H1 (cell line): ENCODE measurements at regions not wholly inside any gene's neighbourhood (a gene's known extent, or its start where the extent isn't known, plus 50 kb on each side); places are given as distances from the start of the nearest gene placed in this dataset.

Source experiments
- CTCF ChIP-seq, 3 experiments: IDR thresholded peaks; 1 replicate in 2 of 3; 2 replicates in 1 of 3; pipeline versions ENCODE4 v1.5.1 to v1.6.1; 2011; ENCODE audit warnings: low read length in 3 of 3, mild to moderate bottlenecking in 3 of 3, inconsistent platforms in 2 of 3, low read depth in 1 of 3, moderate library complexity in 1 of 3; ENCODE audit not compliant: insufficient read depth in 1 of 3; ENCODE audit errors: control extremely low read depth in 1 of 3
- EZH2 ChIP-seq: fragments of 200-600 bp; sonication (generic); IDR thresholded peaks from 2 replicates; pipeline ENCODE4 v1.7.1; 2012; ENCODE audit warnings: low read depth, mild to moderate bottlenecking, moderate library complexity, low read length, inconsistent platforms; ENCODE audit not compliant: severe bottlenecking
- FOSL1 ChIP-seq: IDR thresholded peaks from 2 replicates; pipeline ENCODE4 v1.6.1; 2011; ENCODE audit warnings: mild to moderate bottlenecking, low read depth, low read length, moderate library complexity; ENCODE audit not compliant: insufficient read depth
- MAFK ChIP-seq: IDR thresholded peaks from 2 replicates; pipeline ENCODE4 v1.6.1; 2012; ENCODE audit warnings: low read depth, mild to moderate bottlenecking, improper control_type of control experiment, low read length
- MAX ChIP-seq: IDR thresholded peaks from 2 replicates; pipeline ENCODE4 v1.6.1; 2012; ENCODE audit warnings: inconsistent platforms
- NRF1 ChIP-seq: IDR thresholded peaks from 2 replicates; pipeline ENCODE4 v1.6.1; 2011; ENCODE audit warnings: mild to moderate bottlenecking, low read depth, low read length, improper control_type of control experiment
- POLR2A ChIP-seq, 2 experiments: IDR thresholded peaks; 1 replicate in 1 of 2; 2 replicates in 1 of 2; pipeline ENCODE4 v1.6.1; 2011; ENCODE audit warnings: low read depth in 2 of 2, low read length in 2 of 2, mild to moderate bottlenecking in 2 of 2; ENCODE audit errors: control extremely low read depth in 1 of 2
- POLR2AphosphoS5 ChIP-seq: IDR thresholded peaks from 2 replicates; pipeline ENCODE4 v1.6.1; 2011; ENCODE audit warnings: low read depth, low read length
- RAD21 ChIP-seq, 2 experiments: IDR thresholded peaks in 1 of 2; conservative IDR thresholded peaks in 1 of 2; 2 replicates each; pipeline ENCODE4 v1.6.1; 2011; ENCODE audit warnings: low read depth in 2 of 2, low read length in 2 of 2, improper control_type of control experiment in 1 of 2, inconsistent platforms in 1 of 2, mild to moderate bottlenecking in 1 of 2, moderate library complexity in 1 of 2
- RBBP5 ChIP-seq: IDR thresholded peaks from 2 replicates; pipeline ENCODE4 v1.7.1; 2012; ENCODE audit warnings: low read depth, mild to moderate bottlenecking, inconsistent platforms, low read length, moderate library complexity, borderline replicate concordance
- SIN3A ChIP-seq, 2 experiments: IDR thresholded peaks in 1 of 2; conservative IDR thresholded peaks in 1 of 2; 2 replicates each; pipeline ENCODE4 v1.6.1; 2011 to 2012; ENCODE audit warnings: low read length in 2 of 2, improper control_type of control experiment in 1 of 2, low read depth in 1 of 2, mild to moderate bottlenecking in 1 of 2
- SRF ChIP-seq: IDR thresholded peaks from 2 replicates; pipeline ENCODE4 v1.6.1; 2011; ENCODE audit warnings: mild to moderate bottlenecking, low read depth, low read length, moderate library complexity
- USF2 ChIP-seq: IDR thresholded peaks from 2 replicates; pipeline ENCODE4 v1.6.1; 2011; ENCODE audit warnings: low read length, improper control_type of control experiment
- ZNF274 ChIP-seq: IDR thresholded peaks from 2 replicates; pipeline ENCODE4 v1.7.0; 2012; ENCODE audit warnings: low read length, borderline replicate concordance; ENCODE audit errors: extremely low read depth

GRCh38 chr9:95822583-95823431, 52.7 kb upstream of the ERCC6L2 start:
- no peak for TF ChIP-seq POLR2AphosphoS5
- no peak for TF ChIP-seq POLR2A (IDR thresholded peaks at IDR 0.05; ENCODE audit: control extremely low read depth in 1 of 2, low read depth in 2 of 2, low read length in 2 of 2)
- TF ChIP-seq CTCF (IDR thresholded peaks at IDR 0.05; ENCODE audit: control extremely low read depth in 1 of 3, insufficient read depth in 1 of 3, low read depth in 1 of 3, low read length in 3 of 3) = no peak
- TF ChIP-seq MAX = no peak
- no peak for TF ChIP-seq FOSL1
- no peak for TF ChIP-seq RAD21 (IDR thresholded peaks at IDR 0.05 in 1 of 2, conservative IDR thresholded peaks at IDR 0.05 in 1 of 2; ENCODE audit: low read depth in 2 of 2, low read length in 2 of 2)
- TF ChIP-seq EZH2 = no peak
- TF ChIP-seq SRF = no peak
- TF ChIP-seq ZNF274 = no peak
- TF ChIP-seq RBBP5 = no peak
- TF ChIP-seq MAFK = no peak
- TF ChIP-seq SIN3A (conservative IDR thresholded peaks at IDR 0.05 in 1 of 2, IDR thresholded peaks at IDR 0.05 in 1 of 2; ENCODE audit: low read depth in 1 of 2, low read length in 2 of 2) = no peak
- TF ChIP-seq USF2 = no peak
- TF ChIP-seq NRF1 = no peak
